ENCODE measurements at regions not wholly inside any gene's neighbourhood (a gene's known extent, or its start where the extent isn't known, plus 50 kb on each side); places are given as distances from the start of the nearest gene placed in this dataset.

DNA sequence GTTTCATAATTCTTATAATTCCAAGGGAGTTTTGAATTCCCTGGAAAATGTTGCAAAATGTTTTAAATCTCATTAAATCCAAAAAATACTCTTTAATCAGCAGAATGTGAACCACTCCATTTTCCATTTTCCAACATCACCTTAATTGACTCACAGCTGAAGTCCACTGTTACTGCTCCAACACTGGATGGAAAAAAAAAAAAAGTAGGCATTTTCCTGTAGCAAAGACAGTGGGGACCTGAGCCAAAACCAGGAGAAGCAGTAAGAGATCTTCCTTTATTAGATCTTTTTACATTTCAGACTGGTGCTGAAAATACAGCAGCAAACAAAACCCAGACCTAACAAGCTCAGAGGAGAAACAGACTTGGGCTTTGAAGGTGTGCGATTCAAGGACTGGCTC is 62.4 kb upstream of the SPATS2L start:
- no peak overlapping the region for H3K4me3 ChIP-seq (ENCODE audit: low read depth, low read length)
- DNase-seq (ENCODE audit: low read depth): no peak
- TF ChIP-seq, protein P1, sequence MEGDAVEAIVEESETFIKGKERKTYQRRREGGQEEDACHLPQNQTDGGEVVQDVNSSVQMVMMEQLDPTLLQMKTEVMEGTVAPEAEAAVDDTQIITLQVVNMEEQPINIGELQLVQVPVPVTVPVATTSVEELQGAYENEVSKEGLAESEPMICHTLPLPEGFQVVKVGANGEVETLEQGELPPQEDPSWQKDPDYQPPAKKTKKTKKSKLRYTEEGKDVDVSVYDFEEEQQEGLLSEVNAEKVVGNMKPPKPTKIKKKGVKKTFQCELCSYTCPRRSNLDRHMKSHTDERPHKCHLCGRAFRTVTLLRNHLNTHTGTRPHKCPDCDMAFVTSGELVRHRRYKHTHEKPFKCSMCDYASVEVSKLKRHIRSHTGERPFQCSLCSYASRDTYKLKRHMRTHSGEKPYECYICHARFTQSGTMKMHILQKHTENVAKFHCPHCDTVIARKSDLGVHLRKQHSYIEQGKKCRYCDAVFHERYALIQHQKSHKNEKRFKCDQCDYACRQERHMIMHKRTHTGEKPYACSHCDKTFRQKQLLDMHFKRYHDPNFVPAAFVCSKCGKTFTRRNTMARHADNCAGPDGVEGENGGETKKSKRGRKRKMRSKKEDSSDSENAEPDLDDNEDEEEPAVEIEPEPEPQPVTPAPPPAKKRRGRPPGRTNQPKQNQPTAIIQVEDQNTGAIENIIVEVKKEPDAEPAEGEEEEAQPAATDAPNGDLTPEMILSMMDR (conservative IDR thresholded peaks at IDR 0.05; ENCODE audit: low read depth, low read length): no peak

DNA sequence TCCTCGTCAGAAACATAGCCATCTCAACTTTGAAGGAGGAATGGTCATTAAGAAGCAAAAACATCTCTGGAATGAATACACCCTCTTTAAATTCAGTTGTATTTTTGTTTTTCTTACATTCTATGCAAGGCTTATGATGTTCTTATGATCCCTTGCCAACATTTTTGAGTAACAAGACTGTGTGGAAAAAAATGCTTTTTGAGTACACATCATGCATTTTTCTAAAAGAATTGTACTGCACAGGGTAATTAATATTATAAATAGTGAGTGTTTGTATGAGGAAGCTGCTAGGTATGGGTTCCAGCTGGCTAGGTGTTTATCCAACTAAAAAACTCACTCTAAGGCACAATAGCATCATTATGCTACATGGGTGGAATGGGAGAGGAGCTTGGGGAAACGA is 59.0 kb upstream of the SPATS2L start:
- no peak for DNase-seq (ENCODE audit: low read depth)
- TF ChIP-seq, protein P1 (conservative IDR thresholded peaks at IDR 0.05; ENCODE audit: low read depth, low read length): no peak
- no peak overlapping the region for H3K4me3 ChIP-seq (ENCODE audit: low read depth, low read length)

DNA sequence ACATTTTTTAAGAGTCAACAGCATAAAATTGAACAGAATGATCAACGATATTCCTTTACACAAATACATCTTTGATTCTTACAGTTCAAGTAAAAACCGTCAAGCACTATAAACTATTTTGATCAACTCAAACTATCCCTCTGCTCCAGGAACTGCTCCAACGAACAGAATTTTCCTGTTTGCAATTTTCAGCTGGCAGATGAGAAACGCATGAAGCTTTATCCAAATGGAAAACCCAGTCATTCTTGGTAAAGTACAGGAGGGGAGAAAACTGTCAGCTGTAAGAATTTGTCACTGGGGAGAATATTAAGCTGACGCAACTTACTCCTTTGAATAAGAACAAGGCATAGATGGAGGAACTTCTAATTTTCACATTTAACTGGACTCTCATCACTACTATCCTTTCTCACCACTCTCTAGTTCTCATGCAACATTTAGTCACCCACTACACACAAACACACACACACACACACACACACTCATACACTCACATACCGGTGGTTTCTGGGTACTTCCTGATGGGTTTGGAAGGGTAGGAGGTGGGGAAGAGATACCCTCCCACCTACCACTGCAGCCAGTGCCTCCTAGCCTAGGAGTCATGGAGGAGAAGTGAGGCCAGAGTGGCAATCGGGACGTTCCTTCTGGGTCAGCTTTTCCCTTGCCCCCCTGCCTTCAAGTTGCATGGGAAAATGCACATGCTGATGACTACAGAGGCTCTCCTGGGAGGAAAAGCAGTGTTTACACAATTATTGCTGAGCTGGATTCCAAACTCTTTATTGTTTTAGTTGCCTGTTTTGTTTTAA is 54.0 kb upstream of the SPATS2L start:
- no peak overlapping the region for H3K4me3 ChIP-seq (ENCODE audit: low read depth, low read length)
- no peak for DNase-seq (ENCODE audit: low read depth)
- TF ChIP-seq, protein P1 (conservative IDR thresholded peaks at IDR 0.05; ENCODE audit: low read depth, low read length): no peak

DNA sequence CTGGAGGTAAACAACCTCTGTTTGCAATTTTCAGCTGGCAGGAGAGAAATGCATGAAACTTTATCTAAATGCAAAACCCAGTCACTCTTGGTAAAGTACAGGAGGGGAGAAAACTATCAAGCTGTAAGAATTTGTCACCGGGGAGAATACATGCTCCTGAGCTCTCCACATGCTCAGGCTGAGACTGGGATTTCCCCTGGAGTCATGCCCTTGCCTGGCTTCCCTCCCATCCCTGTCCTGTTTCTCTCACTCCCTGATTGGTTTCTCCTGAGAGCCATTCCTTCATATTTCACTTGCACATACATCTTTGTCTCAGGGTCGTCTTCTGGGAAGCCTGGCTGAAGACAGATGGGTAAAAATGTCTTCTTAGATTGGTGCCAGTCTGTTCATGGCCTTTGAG is 52.9 kb upstream of the SPATS2L start:
- TF ChIP-seq, protein P1 (conservative IDR thresholded peaks at IDR 0.05; ENCODE audit: low read depth, low read length): no peak
- DNase-seq (ENCODE audit: low read depth): no peak
- no peak overlapping the region for H3K4me3 ChIP-seq (ENCODE audit: low read depth, low read length)

DNA sequence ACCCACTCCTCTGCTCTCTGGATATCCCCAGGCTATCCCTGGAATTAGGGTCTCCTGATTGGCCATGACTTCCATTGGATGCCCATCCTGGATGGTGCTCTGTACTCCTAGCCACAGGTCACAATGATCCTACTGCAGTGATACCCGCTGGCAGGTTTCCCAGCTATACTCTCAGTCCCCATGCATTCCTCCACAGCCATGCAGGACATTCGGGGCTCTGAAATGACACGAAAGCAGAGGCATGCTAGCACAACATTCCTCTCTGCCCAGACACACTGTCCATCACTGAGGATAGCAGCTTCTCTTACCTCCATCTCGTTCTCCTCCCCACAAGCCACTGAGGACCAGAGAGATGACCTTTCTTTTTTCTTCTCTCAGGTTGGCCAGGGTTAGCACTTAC is 51.7 kb upstream of the SPATS2L start:
- H3K4me3 ChIP-seq (ENCODE audit: low read depth, low read length): no peak overlapping the region
- TF ChIP-seq, protein P1 (conservative IDR thresholded peaks at IDR 0.05; ENCODE audit: low read depth, low read length): no peak
- no peak for DNase-seq (ENCODE audit: low read depth)

DNA sequence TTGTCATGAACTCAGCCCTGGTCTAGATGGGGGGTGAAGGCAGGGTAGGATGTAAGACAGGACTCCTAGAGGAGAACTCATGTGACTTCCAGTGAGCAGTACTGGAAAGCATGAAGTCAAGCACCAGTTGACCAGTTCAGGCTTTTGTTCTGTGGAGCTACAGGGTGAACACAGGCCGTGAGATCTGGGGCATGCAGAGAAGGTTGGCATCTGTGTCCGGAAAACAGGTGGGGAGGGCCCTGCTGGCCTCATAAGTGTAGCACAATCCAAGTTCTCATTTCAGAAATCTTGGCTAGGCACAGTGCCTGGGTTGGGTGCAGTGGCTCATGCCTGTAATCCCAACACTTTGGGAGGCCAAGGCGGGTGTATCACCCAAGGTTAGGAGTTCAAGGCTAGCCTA is 50.9 kb upstream of the SPATS2L start:
- TF ChIP-seq, protein P1 (conservative IDR thresholded peaks at IDR 0.05; ENCODE audit: low read depth, low read length): no peak
- DNase-seq (ENCODE audit: low read depth): no peak
- no peak overlapping the region for H3K4me3 ChIP-seq (ENCODE audit: low read depth, low read length)
